ENCODE measurements at regions not wholly inside any gene's neighbourhood (a gene's known extent, or its start where the extent isn't known, plus 50 kb on each side); places are given as distances from the start of the nearest gene placed in this dataset.

GRCh38 chr9:79974806-79975422, 403.1 kb downstream of the TLE4 start:
- TF ChIP-seq POLR2A (IDR thresholded peaks at IDR 0.05; ENCODE audit: extremely low read depth, insufficient read length) (no peak), CTCF (IDR thresholded peaks at IDR 0.05; ENCODE audit: low read depth, low read length) (no peak)
